Right lobe of liver (tissue), 4 donors: ENCODE measurements at regions not wholly inside any gene's neighbourhood (a gene's known extent, or its start where the extent isn't known, plus 50 kb on each side); places are given as distances from the start of the nearest gene placed in this dataset.

Experiments
- CTCF ChIP-seq, 4 donors: fragments of 200-600 bp in 3 of 4; fragments of 450-650 bp in 1 of 4; IDR thresholded peaks; one replicate each; pipeline versions ENCODE4 v1.5.1 to v1.8.0; 2016 to 2022; ENCODE audit warnings: antibody characterized with exemption in 4 of 4, mild to moderate bottlenecking in 2 of 4
- POLR2A ChIP-seq: fragments of 450-650 bp; IDR thresholded peaks from one replicate; pipeline ENCODE4 v1.6.1; 2017; ENCODE audit warnings: antibody characterized with exemption, mild to moderate bottlenecking
- donor health status: DM: no; HTN: no; CAD: no.
- donor health status: DM: no; HTN: no; CAD: no.
- donor health status: DM: no; HTN: yes; CAD: no.

GRCh38 chr14:35202195-35202594, 79.8 kb downstream of the PRORP start:
- TF ChIP-seq CTCF (IDR thresholded peaks at IDR 0.05) (no peak), POLR2A (no peak)
